ENCODE measurements at regions not wholly inside any gene's neighbourhood (a gene's known extent, or its start where the extent isn't known, plus 50 kb on each side); places are given as distances from the start of the nearest gene placed in this dataset.

DNA sequence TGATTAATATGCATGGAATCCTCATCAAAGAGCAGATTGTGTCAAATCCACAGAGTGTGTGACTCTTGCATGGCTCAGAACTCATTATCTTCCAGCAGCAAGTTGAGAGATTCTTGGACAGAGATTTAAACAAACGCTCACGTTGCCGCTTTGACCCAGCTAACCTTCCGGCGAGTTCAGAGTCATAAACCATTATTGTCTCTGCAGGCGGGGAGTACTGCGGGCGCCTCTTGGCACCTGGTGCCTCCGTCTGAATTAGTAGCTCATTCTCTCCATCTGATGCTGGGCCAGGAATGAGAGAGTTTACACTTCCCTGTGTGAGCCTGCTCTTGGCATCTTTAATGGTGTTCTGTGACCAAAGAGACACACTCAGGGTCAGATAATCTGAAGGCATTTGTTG lies 138.6 kb upstream of the WSCD1 start:
- Histone ChIP-seq H3K4me2 (ENCODE audit: low read length) (no peak overlapping the region), H3K79me2 (ENCODE audit: control insufficient read depth, low read length) (no peaks in the 10 kb centered on the region), H3K9me2 (replicated peaks; ENCODE audit: control insufficient read depth, low read length) (no peaks in the 10 kb centered on the region), H3K36me3 (ENCODE audit: control insufficient read depth, low read length) (no peaks in the 10 kb centered on the region), H3K4me3 (ENCODE audit: low read length) (no peak overlapping the region), H3K9me3 (ENCODE audit: control insufficient read depth, insufficient read depth, low read length) (no peaks in the 10 kb centered on the region), H3K27ac (ENCODE audit: low read depth, low read length) (no peak overlapping the region), H4K20me1 (ENCODE audit: control insufficient read depth, insufficient read depth, low read depth, low read length) (no peaks in the 10 kb centered on the region), H3K4me1 (ENCODE audit: control insufficient read depth, low read length) (no peaks in the 10 kb centered on the region), H3F3A (ENCODE audit: control insufficient read depth, insufficient read depth) (no peaks in the 10 kb centered on the region), H3K27me3 (ENCODE audit: control insufficient read depth, low read length) (no peaks in the 10 kb centered on the region)
- TF ChIP-seq CTCF (IDR thresholded peaks at IDR 0.05; ENCODE audit: low read depth, low read length, poor library complexity, severe bottlenecking): no peak
- TF ChIP-seq EZH2phosphoT487 (IDR thresholded peaks at IDR 0.05; ENCODE audit: borderline replicate concordance, low read length): no peak

GRCh38 chr17:5933430-5933829 lies 136.7 kb upstream of the WSCD1 start:
- Histone ChIP-seq H3K4me2 (ENCODE audit: low read length) (no peak overlapping the region), H3K9me2 (replicated peaks; ENCODE audit: control insufficient read depth, low read length) (no peaks in the 10 kb centered on the region), H3K27ac (ENCODE audit: low read depth, low read length) (no peak overlapping the region), H3F3A (ENCODE audit: control insufficient read depth, insufficient read depth) (no peaks in the 10 kb centered on the region), H3K9me3 (ENCODE audit: control insufficient read depth, insufficient read depth, low read length) (no peaks in the 10 kb centered on the region), H3K27me3 (ENCODE audit: control insufficient read depth, low read length) (no peaks in the 10 kb centered on the region), H3K79me2 (ENCODE audit: control insufficient read depth, low read length) (no peaks in the 10 kb centered on the region), H3K36me3 (ENCODE audit: control insufficient read depth, low read length) (no peaks in the 10 kb centered on the region), H3K4me3 (ENCODE audit: low read length) (no peak overlapping the region), H4K20me1 (ENCODE audit: control insufficient read depth, insufficient read depth, low read depth, low read length) (no peaks in the 10 kb centered on the region), H3K4me1 (ENCODE audit: control insufficient read depth, low read length) (no peaks in the 10 kb centered on the region)
- no peak for TF ChIP-seq EZH2phosphoT487 (IDR thresholded peaks at IDR 0.05; ENCODE audit: borderline replicate concordance, low read length)
- TF ChIP-seq CTCF (IDR thresholded peaks at IDR 0.05; ENCODE audit: low read depth, low read length, poor library complexity, severe bottlenecking): no peak

DNA sequence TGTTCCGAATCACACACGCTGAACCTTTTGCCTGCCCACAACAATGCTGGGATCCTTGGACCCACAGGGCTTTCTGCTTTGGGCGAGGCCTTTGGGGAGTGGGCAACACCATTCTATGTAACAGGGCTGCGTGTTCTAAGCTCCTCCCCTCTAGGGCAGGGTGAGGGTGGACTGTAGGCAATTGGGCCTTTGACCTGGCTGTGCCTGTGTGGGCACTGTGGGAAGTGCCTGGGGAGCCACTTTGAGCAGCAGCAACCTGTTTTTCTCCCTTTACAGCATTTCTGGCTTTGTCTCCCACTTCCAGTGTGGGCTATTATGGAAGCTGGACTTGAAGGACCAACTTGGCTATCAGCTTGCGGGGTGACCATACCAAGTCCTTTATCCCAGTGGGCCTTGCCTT lies 128.9 kb upstream of the WSCD1 start:
- TF ChIP-seq EZH2phosphoT487 (IDR thresholded peaks at IDR 0.05; ENCODE audit: borderline replicate concordance, low read length): no peak
- TF ChIP-seq CTCF (IDR thresholded peaks at IDR 0.05; ENCODE audit: low read depth, low read length, poor library complexity, severe bottlenecking): no peak
- H3K27ac ChIP-seq (ENCODE audit: low read depth, low read length): no peak overlapping the region
- no peaks in the 10 kb centered on the region for H3K9me2 ChIP-seq (replicated peaks; ENCODE audit: control insufficient read depth, low read length)
- no peak overlapping the region for H3K4me3 ChIP-seq (ENCODE audit: low read length)
- H3F3A ChIP-seq (ENCODE audit: control insufficient read depth, insufficient read depth): no peaks in the 10 kb centered on the region
- H3K27me3 ChIP-seq (ENCODE audit: control insufficient read depth, low read length): no peaks in the 10 kb centered on the region
- H3K4me1 ChIP-seq (ENCODE audit: control insufficient read depth, low read length): no peaks in the 10 kb centered on the region
- H3K36me3 ChIP-seq (ENCODE audit: control insufficient read depth, low read length): no peaks in the 10 kb centered on the region
- H3K79me2 ChIP-seq (ENCODE audit: control insufficient read depth, low read length): no peaks in the 10 kb centered on the region
- H4K20me1 ChIP-seq (ENCODE audit: control insufficient read depth, insufficient read depth, low read depth, low read length): no peaks in the 10 kb centered on the region
- H3K4me2 ChIP-seq (ENCODE audit: low read length): no peak overlapping the region
- no peaks in the 10 kb centered on the region for H3K9me3 ChIP-seq (ENCODE audit: control insufficient read depth, insufficient read depth, low read length)

DNA sequence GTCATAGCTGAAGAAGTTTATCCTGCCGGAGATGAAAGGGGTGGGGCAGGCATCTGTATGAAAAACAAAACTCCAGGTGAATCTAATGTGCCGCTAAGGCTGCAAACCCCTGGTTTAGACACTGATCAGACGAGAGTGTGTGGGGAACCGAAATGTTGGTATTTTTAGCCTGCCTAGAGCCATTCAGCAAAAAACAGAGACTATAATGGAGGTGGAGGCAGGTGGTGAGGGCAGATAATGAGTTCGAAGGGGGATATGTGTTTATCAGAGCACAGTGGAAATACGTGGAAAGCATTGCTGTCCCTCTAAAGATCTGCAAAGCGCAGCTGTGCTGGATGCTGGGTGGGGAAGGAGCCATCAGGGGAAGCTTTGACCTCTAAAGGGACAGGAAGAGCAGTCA lies 127.5 kb upstream of the WSCD1 start:
- Histone ChIP-seq H3K4me3 (ENCODE audit: low read length) (no peak overlapping the region), H4K20me1 (ENCODE audit: control insufficient read depth, insufficient read depth, low read depth, low read length) (no peaks in the 10 kb centered on the region), H3K27me3 (ENCODE audit: control insufficient read depth, low read length) (no peaks in the 10 kb centered on the region), H3K4me1 (ENCODE audit: control insufficient read depth, low read length) (no peaks in the 10 kb centered on the region), H3K79me2 (ENCODE audit: control insufficient read depth, low read length) (no peaks in the 10 kb centered on the region), H3K36me3 (ENCODE audit: control insufficient read depth, low read length) (no peaks in the 10 kb centered on the region), H3K9me2 (replicated peaks; ENCODE audit: control insufficient read depth, low read length) (no peaks in the 10 kb centered on the region), H3K9me3 (ENCODE audit: control insufficient read depth, insufficient read depth, low read length) (no peaks in the 10 kb centered on the region), H3K4me2 (ENCODE audit: low read length) (no peak overlapping the region), H3K27ac (ENCODE audit: low read depth, low read length) (no peak overlapping the region), H3F3A (ENCODE audit: control insufficient read depth, insufficient read depth) (no peaks in the 10 kb centered on the region)
- TF ChIP-seq EZH2phosphoT487 (IDR thresholded peaks at IDR 0.05; ENCODE audit: borderline replicate concordance, low read length) (no peak), CTCF (IDR thresholded peaks at IDR 0.05; ENCODE audit: low read depth, low read length, poor library complexity, severe bottlenecking) (no peak)
